HFFc6 (cell line): ENCODE measurements at regions not wholly inside any gene's neighbourhood (a gene's known extent, or its start where the extent isn't known, plus 50 kb on each side); places are given as distances from the start of the nearest gene placed in this dataset.

Source experiments
- DNase-seq: peaks from one replicate; pipeline ENCODE4 v3.0.0-alpha.2; 2018
- H3K27ac Mint-ChIP-seq: 2 replicates; pipeline ENCODE4 v1.8.0; 2020; ENCODE audit warnings: mild to moderate bottlenecking, mixed read lengths
- H3K27me3 Mint-ChIP-seq: 2 replicates; pipeline ENCODE4 v1.8.0; 2021; ENCODE audit warnings: mild to moderate bottlenecking, moderate library complexity, mixed read lengths; ENCODE audit not compliant: insufficient read depth
- H3K36me3 Mint-ChIP-seq: 2 replicates; pipeline ENCODE4 v1.8.0; 2021; ENCODE audit warnings: low read depth, mixed read lengths
- H3K4me1 Mint-ChIP-seq: 2 replicates; pipeline ENCODE4 v1.8.0; 2020; ENCODE audit warnings: low read depth, mixed read lengths
- H3K4me3 Mint-ChIP-seq: 2 replicates; pipeline ENCODE4 v1.8.0; 2020; ENCODE audit warnings: mild to moderate bottlenecking, moderate library complexity, mixed read lengths
- H3K9me3 Mint-ChIP-seq: 2 replicates; pipeline ENCODE4 v1.8.0; 2020; ENCODE audit warnings: mild to moderate bottlenecking, mixed read lengths
- TF ChIP-seq, protein P1 (sequence below): fragments of 200-600 bp; sonication (generic); IDR thresholded peaks from 2 replicates; pipeline ENCODE4 v1.5.0; 2021; ENCODE audit warnings: antibody characterized with exemption, mild to moderate bottlenecking

DNA sequence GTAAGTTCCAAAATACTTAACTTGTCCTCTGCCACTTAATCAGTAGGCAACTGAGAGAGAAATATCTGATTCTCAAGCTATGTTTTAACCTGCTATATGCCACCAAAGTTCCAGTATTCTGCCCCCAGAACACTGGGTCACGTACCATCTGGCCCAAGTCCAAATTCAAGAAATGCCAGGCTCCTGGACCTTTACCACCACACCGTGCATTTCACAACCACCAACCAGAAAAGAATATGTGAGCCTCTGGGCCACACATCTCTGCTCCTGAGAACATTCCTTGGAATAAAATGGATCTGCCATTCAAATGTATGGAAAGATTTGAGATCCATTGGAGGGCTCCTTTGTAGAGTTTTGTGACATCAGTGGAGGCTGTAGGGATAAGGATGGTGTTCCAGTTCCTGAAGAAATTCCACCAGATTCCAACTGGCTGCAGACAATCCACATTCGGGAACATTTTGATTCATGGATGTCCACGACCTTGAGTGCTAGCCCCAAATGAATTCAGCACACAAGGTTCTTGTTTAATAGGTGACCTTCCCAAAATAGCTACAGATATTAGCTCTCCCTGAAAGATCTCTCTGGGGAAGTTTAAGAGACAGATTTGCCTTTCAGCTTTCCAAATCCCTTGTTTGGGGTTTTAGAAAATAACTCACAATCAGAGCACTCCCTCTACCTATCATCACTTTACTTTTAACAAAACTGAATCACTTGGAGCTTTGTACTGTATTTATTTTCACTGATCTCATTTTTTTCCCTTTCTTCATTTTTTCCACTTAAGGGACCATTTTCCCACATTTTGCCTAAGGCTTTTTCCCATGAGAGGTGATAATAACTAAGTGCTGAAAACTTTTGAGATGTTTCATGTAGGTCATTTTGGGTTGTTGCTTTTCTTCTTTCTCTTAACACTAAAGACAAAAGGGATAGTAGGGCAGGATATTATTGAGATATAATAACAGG is 128.4 kb upstream of the ZC3H11B start:
- Mint-ChIP-seq H3K4me1 (no peaks in the 10 kb centered on the region), H3K27ac (no peak overlapping the region), H3K9me3 (peaks cover 39% of the 10 kb centered on the region), H3K27me3 (no peaks in the 10 kb centered on the region), H3K4me3 (no peak overlapping the region), H3K36me3 (peaks cover 6% of the 10 kb centered on the region; the same call in 1 of the 2 replicates)
- DNase-seq = no peak
- TF ChIP-seq, protein P1, sequence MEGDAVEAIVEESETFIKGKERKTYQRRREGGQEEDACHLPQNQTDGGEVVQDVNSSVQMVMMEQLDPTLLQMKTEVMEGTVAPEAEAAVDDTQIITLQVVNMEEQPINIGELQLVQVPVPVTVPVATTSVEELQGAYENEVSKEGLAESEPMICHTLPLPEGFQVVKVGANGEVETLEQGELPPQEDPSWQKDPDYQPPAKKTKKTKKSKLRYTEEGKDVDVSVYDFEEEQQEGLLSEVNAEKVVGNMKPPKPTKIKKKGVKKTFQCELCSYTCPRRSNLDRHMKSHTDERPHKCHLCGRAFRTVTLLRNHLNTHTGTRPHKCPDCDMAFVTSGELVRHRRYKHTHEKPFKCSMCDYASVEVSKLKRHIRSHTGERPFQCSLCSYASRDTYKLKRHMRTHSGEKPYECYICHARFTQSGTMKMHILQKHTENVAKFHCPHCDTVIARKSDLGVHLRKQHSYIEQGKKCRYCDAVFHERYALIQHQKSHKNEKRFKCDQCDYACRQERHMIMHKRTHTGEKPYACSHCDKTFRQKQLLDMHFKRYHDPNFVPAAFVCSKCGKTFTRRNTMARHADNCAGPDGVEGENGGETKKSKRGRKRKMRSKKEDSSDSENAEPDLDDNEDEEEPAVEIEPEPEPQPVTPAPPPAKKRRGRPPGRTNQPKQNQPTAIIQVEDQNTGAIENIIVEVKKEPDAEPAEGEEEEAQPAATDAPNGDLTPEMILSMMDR = no peak

DNA sequence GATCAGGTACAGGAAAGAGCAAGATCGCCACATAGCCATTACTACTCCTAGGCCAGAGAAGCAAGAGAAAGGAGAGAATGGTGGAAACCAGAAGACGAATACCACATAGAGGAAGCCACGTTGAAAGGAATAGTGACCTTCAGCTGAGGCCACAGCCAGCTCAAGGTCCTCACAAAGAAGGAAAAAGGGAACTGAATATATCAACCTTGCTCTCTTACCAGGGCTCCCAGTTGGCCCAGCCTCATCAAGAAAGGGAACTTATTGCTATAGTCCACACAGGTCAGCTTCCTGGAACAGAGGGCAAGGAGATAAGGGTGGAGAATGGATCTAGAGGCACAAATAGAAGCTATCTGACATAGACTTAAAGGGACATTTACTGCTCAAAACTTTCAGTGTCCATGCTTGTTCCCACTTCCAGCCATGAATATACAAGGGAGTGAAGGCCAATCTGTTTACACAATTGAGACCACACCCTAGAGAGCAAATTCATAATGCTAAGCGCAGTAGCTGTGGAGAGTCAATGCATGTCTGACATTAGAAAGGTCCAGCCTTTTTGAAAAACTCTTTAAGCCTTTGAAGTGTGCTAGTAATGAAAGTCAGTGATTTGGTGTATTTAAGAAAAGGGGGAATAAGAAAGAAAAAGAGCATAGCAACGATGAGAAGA is 120.7 kb upstream of the ZC3H11B start:
- peaks cover 6% of the 10 kb centered on the region; the same call in 1 of the 2 replicates for H3K36me3 Mint-ChIP-seq
- TF ChIP-seq, protein P1 = no peak
- no peaks in the 10 kb centered on the region for H3K4me1 Mint-ChIP-seq
- no peaks in the 10 kb centered on the region for H3K27me3 Mint-ChIP-seq
- H3K27ac Mint-ChIP-seq = no peak overlapping the region
- H3K4me3 Mint-ChIP-seq = no peak overlapping the region
- DNase-seq = no peak
- H3K9me3 Mint-ChIP-seq = peaks cover 54% of the 10 kb centered on the region

DNA sequence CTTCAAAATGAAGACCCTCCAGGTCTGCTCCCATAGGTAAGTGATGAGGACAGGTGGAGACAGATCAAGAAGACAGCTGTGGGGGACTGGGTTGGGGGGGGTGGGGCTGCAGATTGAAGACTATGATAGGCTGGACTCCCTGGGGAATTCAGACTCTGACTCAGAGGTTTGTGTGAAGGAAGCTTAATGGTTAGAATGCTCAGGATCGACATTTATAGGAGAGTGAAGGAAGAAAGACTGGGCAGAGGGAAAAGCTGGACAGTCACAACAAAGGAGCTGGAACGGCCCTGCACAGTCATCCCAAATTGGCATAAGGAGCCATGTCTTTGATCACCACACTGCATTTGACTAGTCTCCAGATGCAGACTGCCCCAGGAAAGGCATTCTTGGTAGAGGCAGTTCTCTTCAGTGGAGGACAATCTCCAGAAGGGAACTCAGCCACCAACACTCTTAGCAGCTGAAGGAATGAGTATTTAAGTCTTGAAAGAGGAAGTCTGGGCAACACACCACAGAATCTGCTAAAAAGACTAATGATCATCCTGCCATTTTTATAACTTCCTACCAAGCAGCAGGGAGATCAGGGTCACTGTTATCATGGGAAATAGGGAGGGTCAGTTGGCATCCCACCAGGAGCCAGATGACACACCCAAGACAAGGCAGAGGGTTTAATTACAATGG is 120.0 kb upstream of the ZC3H11B start:
- DNase-seq = no peak
- Mint-ChIP-seq H3K36me3 (peaks cover 6% of the 10 kb centered on the region; the same call in 1 of the 2 replicates), H3K4me1 (no peaks in the 10 kb centered on the region), H3K27me3 (no peaks in the 10 kb centered on the region), H3K4me3 (no peak overlapping the region), H3K9me3 (peaks cover 59% of the 10 kb centered on the region), H3K27ac (no peak overlapping the region)
- TF ChIP-seq, protein P1 = no peak

DNA sequence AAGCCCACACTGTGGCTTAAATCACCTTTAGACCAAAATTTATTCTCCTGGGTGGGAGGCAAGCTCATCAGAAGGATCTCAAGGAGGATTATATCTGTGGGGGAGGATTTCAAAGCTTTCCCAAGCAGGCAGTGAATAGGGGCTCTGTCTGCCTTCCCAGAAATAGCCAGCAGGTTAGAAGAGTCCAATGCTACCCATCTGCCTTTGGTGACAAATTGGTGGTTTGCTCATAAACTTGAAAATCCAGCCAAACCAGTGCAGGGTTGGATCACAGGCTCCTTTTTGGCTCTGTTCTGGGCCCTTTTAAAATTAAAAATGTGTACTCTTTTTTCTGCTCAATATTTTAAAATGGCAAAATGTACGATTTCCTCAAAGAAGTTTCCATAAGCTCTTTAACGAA is 118.9 kb upstream of the ZC3H11B start:
- Mint-ChIP-seq H3K36me3 (no peaks in the 10 kb centered on the region), H3K4me3 (no peak overlapping the region), H3K27me3 (no peaks in the 10 kb centered on the region), H3K27ac (no peak overlapping the region), H3K9me3 (peaks cover 61% of the 10 kb centered on the region), H3K4me1 (no peaks in the 10 kb centered on the region)
- no peak for DNase-seq
- TF ChIP-seq, protein P1 = no peak

DNA sequence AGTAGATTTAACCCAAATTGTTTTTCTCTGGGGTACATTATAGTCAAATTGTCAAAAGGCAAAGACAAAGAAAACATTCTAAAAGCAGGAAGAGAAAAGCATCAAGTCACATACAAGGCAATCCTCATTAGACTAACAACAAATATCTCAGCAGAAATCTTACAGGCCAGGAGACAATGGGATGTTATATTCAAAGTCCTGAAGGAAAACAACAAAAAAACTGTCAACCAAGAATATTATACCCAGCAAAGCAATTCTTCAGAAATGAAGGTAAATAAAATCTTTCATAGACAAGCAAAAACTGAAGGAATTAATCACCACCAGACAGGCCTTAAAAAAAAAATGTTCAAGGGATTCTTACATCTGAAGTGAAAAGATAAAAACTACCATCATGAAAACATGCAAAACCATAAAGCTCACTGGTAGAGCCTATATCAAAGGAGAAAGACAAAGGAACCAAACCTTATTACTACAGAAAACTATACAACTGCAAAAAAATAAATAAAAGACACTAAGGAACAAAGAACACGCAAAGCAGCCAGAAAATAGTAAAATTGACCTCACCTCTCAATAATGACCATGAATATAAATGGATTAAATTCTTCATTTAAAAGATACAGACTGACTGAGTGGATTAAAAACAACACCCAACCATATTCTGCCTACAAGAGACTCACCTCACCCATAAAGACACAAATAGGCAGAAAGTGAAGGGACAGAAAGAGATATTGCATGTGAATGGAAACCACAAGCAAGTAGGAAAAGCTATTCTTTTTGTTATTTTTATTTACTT is 113.8 kb upstream of the ZC3H11B start:
- no peak for DNase-seq
- Mint-ChIP-seq H3K4me3 (no peak overlapping the region), H3K27ac (no peak overlapping the region), H3K9me3 (peaks cover 57% of the 10 kb centered on the region), H3K4me1 (no peaks in the 10 kb centered on the region), H3K27me3 (no peaks in the 10 kb centered on the region), H3K36me3 (peaks cover 5% of the 10 kb centered on the region; the same call in 1 of the 2 replicates)
- TF ChIP-seq, protein P1 = no peak
